BJ (cell line): ENCODE measurements at regions not wholly inside any gene's neighbourhood (a gene's known extent, or its start where the extent isn't known, plus 50 kb on each side); places are given as distances from the start of the nearest gene placed in this dataset.
"Not testable (repeated sequence)": the region's sequence is repeated elsewhere in the genome, so short reads cannot be mapped to it uniquely, and the experiment has no call there.

Source experiments
- CTCF ChIA-PET: fragments of 350-600 bp; formaldehyde crosslinking; extraction: SDS; loops from one replicate; lab custom pipeline; 2021; ENCODE audit warnings: antibody characterized with exemption, inconsistent platforms; lab: Yijun Ruan, JAX
- POLR2A ChIA-PET: fragments of 300-600 bp; sonication (Branson Sonifier 250); formaldehyde crosslinking; extraction: SDS; loops from one replicate; lab custom pipeline; 2021; ENCODE audit warnings: antibody characterized with exemption; lab: Charles Lee
- DNase-seq: peaks from one replicate; pipeline ENCODE4 v3.0.0-alpha.2; 2011; ENCODE audit warnings: low read depth
- H3K27me3 ChIP-seq: 2 replicates; pipeline ENCODE4 v1.6.0; 2011; ENCODE audit warnings: low read length; ENCODE audit not compliant: control insufficient read depth, insufficient read depth
- H3K36me3 ChIP-seq: 2 replicates; pipeline ENCODE4 v1.5.1; 2011; ENCODE audit warnings: low read length; ENCODE audit not compliant: control insufficient read depth, insufficient read depth
- H3K4me3 ChIP-seq: 2 replicates; pipeline ENCODE4 v1.5.1; 2011; ENCODE audit warnings: low read depth, mild to moderate bottlenecking, control low read depth, low read length
- TF ChIP-seq, protein P1 (sequence below): IDR thresholded peaks from 2 replicates; pipeline ENCODE4 v1.5.1; 2011; ENCODE audit warnings: low read depth, mild to moderate bottlenecking, control low read depth, inconsistent platforms, low read length, moderate library complexity; ENCODE audit not compliant: insufficient read depth

DNA sequence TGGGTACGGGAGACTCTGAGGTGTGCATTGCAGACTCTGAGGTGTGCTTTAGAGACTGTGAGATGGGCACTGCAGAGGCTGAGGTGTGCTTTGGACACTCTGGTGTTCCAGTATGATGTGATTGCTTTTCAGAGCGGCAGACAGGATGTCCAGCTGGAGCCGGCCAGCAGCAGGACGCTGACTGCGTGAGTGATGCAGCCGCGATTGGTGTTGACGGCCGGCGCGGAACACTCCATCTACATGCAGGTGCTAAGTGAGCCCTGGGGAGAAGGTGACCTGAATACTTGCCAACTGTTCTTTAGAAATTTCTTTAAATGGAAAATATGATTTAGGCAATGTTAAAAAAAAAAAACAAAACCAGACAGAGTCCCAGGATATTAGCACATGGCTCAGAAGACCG is 103.1 kb upstream of the PPP2R3B start:
- TF ChIP-seq, protein P1, sequence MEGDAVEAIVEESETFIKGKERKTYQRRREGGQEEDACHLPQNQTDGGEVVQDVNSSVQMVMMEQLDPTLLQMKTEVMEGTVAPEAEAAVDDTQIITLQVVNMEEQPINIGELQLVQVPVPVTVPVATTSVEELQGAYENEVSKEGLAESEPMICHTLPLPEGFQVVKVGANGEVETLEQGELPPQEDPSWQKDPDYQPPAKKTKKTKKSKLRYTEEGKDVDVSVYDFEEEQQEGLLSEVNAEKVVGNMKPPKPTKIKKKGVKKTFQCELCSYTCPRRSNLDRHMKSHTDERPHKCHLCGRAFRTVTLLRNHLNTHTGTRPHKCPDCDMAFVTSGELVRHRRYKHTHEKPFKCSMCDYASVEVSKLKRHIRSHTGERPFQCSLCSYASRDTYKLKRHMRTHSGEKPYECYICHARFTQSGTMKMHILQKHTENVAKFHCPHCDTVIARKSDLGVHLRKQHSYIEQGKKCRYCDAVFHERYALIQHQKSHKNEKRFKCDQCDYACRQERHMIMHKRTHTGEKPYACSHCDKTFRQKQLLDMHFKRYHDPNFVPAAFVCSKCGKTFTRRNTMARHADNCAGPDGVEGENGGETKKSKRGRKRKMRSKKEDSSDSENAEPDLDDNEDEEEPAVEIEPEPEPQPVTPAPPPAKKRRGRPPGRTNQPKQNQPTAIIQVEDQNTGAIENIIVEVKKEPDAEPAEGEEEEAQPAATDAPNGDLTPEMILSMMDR = no peak
- no peaks in the 10 kb centered on the region for H3K27me3 ChIP-seq
- no peaks in the 10 kb centered on the region for H3K36me3 ChIP-seq
- ChIA-PET POLR2A (no interaction called here), CTCF (no interaction called here)
- no peak for DNase-seq
- no peak overlapping the region for H3K4me3 ChIP-seq

DNA sequence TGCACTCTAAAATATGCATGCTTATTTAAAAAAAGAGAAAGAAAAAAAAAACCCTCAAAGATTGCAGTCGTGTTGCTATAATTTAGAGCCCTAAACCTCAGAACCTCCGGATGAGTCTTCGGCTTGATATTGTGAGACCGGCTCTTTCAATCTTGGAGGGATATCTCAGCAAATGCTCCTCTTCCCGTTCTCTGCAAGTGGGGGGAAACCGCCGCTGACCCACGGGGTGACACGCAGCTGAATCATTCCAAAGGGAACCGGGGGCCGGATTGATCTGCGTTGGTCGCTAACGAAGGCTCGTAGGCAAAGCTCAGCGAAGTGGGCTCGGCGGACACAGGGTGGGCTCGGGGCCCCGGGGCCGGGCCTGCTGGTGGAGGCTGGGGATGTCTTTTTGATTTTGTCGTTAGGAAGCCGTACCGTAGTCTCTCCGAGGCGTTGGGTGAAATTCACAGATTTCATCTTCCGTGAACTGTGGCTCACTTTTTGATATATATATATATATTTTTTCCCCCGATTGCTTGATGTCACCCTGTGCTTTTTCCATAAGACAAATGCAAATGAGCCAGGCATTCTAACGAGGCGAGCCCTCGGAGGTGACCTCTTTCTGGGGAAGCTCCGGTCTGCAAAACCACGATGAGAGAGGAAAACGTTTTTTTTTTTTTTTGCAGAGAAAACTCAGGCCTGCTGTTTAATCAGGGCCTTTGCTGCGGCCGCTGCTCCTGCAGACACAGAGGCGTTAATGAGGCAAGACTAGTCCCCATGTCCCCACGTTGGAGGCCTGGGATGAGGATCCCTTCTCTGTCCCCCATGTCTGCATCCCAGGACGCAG is 110.7 kb upstream of the PPP2R3B start:
- H3K36me3 ChIP-seq = no peaks in the 10 kb centered on the region
- ChIA-PET CTCF (no interaction called here), POLR2A (no interaction called here)
- peaks cover 1% of the 10 kb centered on the region; the same call in 1 of the 2 replicates for H3K27me3 ChIP-seq
- TF ChIP-seq, protein P1 = no peak
- no peak overlapping the region for H3K4me3 ChIP-seq
- no peak for DNase-seq

DNA sequence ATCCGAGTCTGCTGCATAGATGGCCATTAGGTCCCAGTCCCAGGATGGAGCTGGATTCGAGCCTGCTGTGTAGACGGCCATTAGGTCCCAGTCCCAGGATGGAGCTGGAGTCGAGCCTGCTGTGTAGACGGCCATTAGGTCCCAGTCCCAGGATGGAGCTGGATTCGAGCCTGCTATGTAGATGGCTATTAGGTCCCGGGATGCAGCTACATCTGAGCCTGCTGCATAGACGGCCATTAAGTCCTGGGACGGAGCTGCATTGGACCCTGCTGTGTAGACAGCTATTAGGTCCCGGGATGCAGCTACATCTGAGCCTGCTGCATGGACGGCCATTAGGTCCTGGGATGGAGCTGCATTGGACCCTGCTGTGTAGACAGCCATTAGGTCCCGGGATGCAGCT is 112.2 kb upstream of the PPP2R3B start:
- CTCF ChIA-PET, POLR2A ChIA-PET, DNase-seq, H3K4me3 ChIP-seq, H3K27me3 ChIP-seq, H3K36me3 ChIP-seq: not testable (repeated sequence)

DNA sequence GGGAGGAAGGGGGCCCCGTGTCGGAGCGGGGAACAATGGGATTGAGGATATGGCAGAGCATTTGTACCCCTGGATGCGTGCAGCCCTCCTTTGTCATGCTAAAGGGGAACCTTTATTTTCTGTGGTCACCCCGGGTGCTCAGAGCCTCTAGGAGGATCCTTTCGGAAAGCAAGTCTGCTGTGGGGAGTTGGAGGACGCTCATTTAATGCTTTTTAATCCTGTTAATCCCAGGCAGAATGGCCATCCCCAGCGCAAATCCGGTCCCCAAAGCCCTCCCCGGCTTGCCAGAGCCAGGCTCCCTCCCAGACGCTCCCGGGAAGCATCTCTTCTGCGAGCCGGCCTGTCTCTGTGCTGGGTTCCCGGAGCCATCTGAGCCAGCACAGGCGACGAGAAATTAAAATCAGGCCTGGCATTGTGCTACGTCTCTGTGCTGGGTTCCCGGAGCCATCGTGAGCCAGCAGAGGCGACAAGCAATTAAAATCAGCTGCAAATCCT is 113.2 kb upstream of the PPP2R3B start:
- DNase-seq = no peak
- Histone ChIP-seq H3K27me3 (peaks cover 1% of the 10 kb centered on the region; the same call in 1 of the 2 replicates), H3K36me3 (no peaks in the 10 kb centered on the region), H3K4me3 (no peak overlapping the region)
- CTCF ChIA-PET = no interaction called here
- POLR2A ChIA-PET = no interaction called here
- TF ChIP-seq, protein P1 = no peak

- TF ChIP-seq, protein P1 = no peak
These were observed 113.8 kb upstream of the PPP2R3B start for GRCh38 chrX:500481-501010.

More at GRCh38 chrX:500481-501010, 113.8 kb upstream of the PPP2R3B start:
- H3K36me3 ChIP-seq = no peaks in the 10 kb centered on the region
- ChIA-PET CTCF (no interaction called here), POLR2A (no interaction called here)
- no peak for DNase-seq
- no peak overlapping the region for H3K4me3 ChIP-seq
- H3K27me3 ChIP-seq = peaks cover 1% of the 10 kb centered on the region; the same call in 1 of the 2 replicates
